GM12891 (cell line): ENCODE measurements at regions not wholly inside any gene's neighbourhood (a gene's known extent, or its start where the extent isn't known, plus 50 kb on each side); places are given as distances from the start of the nearest gene placed in this dataset.

Source experiments
- PAX5 ChIP-seq: IDR thresholded peaks from 2 replicates; pipeline ENCODE4 v1.6.1; 2011; ENCODE audit warnings: low read length, moderate library complexity, mild to moderate bottlenecking; ENCODE audit not compliant: insufficient read depth, severe bottlenecking
- POLR2A ChIP-seq: IDR thresholded peaks from 2 replicates; pipeline ENCODE4 v1.6.1; 2011; ENCODE audit warnings: low read depth, low read length, control low read depth
- POLR2AphosphoS5 ChIP-seq: IDR thresholded peaks from 2 replicates; pipeline ENCODE4 v1.6.1; 2011; ENCODE audit warnings: low read depth, low read length, control low read depth
- POU2F2 ChIP-seq: IDR thresholded peaks from 2 replicates; pipeline ENCODE4 v1.6.1; 2011; ENCODE audit warnings: low read depth, mild to moderate bottlenecking, control low read depth, low read length, moderate library complexity
- SPI1 ChIP-seq: IDR thresholded peaks from 2 replicates; pipeline ENCODE4 v1.6.1; 2011; ENCODE audit warnings: low read depth, low read length, control low read depth
- TAF1 ChIP-seq: IDR thresholded peaks from 2 replicates; pipeline ENCODE4 v1.6.1; 2011; ENCODE audit warnings: low read depth, low read length, control low read depth

GRCh38 chr12:88904705-88905104 is 324.4 kb upstream of the KITLG start:
- TF ChIP-seq TAF1 (no peak), POLR2A (no peak), POLR2AphosphoS5 (no peak), SPI1 (no peak), POU2F2 (no peak), PAX5 (no peak)
